ENCODE measurements at regions not wholly inside any gene's neighbourhood (a gene's known extent, or its start where the extent isn't known, plus 50 kb on each side); places are given as distances from the start of the nearest gene placed in this dataset.

GRCh38 chr20:60768216-60768615 is 483.8 kb upstream of the CDH4 start:
- CTCF ChIA-PET: no interaction called here
- Histone ChIP-seq H3K27me3 (ENCODE audit: control insufficient read depth, insufficient read depth, low read length) (no peaks in the 10 kb centered on the region), H3K4me3 (ENCODE audit: low read depth, low read length) (no peak overlapping the region)

GRCh38 chr20:60780388-60781025 is 471.6 kb upstream of the CDH4 start:
- H3K27me3 ChIP-seq (ENCODE audit: control insufficient read depth, insufficient read depth, low read length): no peaks in the 10 kb centered on the region
- TF ChIP-seq, protein P1, sequence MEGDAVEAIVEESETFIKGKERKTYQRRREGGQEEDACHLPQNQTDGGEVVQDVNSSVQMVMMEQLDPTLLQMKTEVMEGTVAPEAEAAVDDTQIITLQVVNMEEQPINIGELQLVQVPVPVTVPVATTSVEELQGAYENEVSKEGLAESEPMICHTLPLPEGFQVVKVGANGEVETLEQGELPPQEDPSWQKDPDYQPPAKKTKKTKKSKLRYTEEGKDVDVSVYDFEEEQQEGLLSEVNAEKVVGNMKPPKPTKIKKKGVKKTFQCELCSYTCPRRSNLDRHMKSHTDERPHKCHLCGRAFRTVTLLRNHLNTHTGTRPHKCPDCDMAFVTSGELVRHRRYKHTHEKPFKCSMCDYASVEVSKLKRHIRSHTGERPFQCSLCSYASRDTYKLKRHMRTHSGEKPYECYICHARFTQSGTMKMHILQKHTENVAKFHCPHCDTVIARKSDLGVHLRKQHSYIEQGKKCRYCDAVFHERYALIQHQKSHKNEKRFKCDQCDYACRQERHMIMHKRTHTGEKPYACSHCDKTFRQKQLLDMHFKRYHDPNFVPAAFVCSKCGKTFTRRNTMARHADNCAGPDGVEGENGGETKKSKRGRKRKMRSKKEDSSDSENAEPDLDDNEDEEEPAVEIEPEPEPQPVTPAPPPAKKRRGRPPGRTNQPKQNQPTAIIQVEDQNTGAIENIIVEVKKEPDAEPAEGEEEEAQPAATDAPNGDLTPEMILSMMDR (IDR thresholded peaks at IDR 0.05; ENCODE audit: insufficient read depth, low read depth, low read length): no peak
- no peaks in the 10 kb centered on the region for H3K36me3 ChIP-seq (ENCODE audit: control insufficient read depth, insufficient read depth, low read length)
- H3K4me3 ChIP-seq (ENCODE audit: low read depth, low read length): no peak overlapping the region
- no peak for DNase-seq (ENCODE audit: low read depth)
- ChIA-PET CTCF (interaction anchor here (0.8 kb wide), 1 partner anchor 9 kb away, joined by 4 read pairs; no protein-coding TSS in a partner anchor), POLR2A (no interaction called here)

More at GRCh38 chr20:60768216-60768615, 483.8 kb upstream of the CDH4 start:
- POLR2A ChIA-PET: no interaction called here
- no peaks in the 10 kb centered on the region for H3K36me3 ChIP-seq (ENCODE audit: control insufficient read depth, insufficient read depth, low read length)
- DNase-seq (ENCODE audit: low read depth): no peak
- TF ChIP-seq, protein P1 (IDR thresholded peaks at IDR 0.05; ENCODE audit: insufficient read depth, low read depth, low read length): no peak

DNA sequence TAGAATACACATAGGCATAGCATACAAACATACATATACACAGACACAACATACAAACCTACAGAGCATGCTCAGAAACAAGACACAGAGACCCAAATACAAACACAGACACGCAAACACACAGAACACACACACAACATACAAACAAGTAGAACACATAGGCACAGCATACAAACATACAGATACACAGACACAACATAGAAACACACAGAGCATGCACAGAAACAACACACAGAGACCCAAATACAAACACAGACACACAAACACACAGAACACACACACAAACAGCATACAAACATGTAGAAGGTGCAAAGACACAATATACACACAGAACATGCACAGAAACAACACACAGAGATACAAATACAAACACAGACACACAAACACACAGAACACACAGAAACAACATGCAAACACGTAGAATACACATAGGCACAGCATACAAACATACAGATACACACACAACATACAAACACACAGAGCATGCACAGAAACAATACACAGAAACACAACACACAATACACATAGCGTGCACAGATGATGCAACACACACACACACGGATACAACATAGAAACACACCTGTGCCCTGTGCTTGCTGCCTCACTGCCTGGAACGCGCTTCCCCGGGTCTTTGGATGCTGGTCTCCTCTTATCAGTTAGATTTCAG is 469.0 kb upstream of the CDH4 start:
- ChIA-PET POLR2A (no interaction called here), CTCF (no interaction called here)
- TF ChIP-seq, protein P1 (IDR thresholded peaks at IDR 0.05; ENCODE audit: insufficient read depth, low read depth, low read length): no peak
- Histone ChIP-seq H3K36me3 (ENCODE audit: control insufficient read depth, insufficient read depth, low read length) (no peaks in the 10 kb centered on the region), H3K4me3 (ENCODE audit: low read depth, low read length) (no peak overlapping the region), H3K27me3 (ENCODE audit: control insufficient read depth, insufficient read depth, low read length) (no peaks in the 10 kb centered on the region)
- no peak for DNase-seq (ENCODE audit: low read depth)

DNA sequence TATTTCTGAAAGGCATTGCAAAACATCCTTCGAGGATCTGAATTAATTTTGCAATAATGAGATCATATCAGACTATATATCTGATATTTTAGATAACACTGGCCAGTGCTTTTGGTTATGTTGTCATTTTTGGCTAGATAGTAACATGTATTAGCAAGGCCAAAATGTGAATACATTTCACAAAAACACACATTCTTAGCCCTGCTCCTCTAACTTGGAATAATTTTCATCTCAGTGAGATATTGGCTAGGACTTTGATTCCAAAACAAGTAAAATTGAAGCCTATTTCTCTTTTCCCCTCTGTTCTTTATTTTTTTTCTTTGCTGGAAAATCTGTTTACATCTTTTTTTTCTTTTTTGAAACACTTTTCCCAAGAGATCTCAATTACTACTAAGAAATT is 466.8 kb upstream of the CDH4 start:
- H3K27me3 ChIP-seq (ENCODE audit: control insufficient read depth, insufficient read depth, low read length): no peaks in the 10 kb centered on the region
- TF ChIP-seq, protein P1 (IDR thresholded peaks at IDR 0.05; ENCODE audit: insufficient read depth, low read depth, low read length): no peak

DNA sequence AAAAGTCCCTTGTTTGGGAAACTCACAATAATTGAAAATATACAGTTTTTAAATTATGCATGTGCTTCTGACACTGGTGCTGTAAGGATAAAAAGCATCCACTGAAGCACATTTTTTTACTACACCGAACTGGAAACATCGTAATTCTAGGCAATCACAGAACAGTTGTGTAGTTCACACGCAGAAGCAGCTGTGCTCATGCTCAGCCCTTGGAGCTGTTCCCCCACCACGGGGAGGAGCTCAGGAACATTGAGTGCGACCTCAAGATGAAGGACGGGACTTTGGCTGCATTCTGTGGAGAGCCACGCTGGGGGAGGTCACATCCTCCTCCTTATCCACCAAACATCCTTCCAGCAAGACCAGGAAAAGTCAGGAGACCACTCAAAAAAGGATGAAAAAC is 466.3 kb upstream of the CDH4 start:
- H3K36me3 ChIP-seq (ENCODE audit: control insufficient read depth, insufficient read depth, low read length): no peaks in the 10 kb centered on the region
- CTCF ChIA-PET: no interaction called here
- TF ChIP-seq, protein P1 (IDR thresholded peaks at IDR 0.05; ENCODE audit: insufficient read depth, low read depth, low read length): no peak
- POLR2A ChIA-PET: no interaction called here
- no peak overlapping the region for H3K4me3 ChIP-seq (ENCODE audit: low read depth, low read length)
- H3K27me3 ChIP-seq (ENCODE audit: control insufficient read depth, insufficient read depth, low read length): no peaks in the 10 kb centered on the region
- DNase-seq (ENCODE audit: low read depth): no peak

More for the DNA sequence above, 466.8 kb upstream of the CDH4 start:
- DNase-seq (ENCODE audit: low read depth): no peak
- ChIA-PET POLR2A (no interaction called here), CTCF (no interaction called here)
- H3K36me3 ChIP-seq (ENCODE audit: control insufficient read depth, insufficient read depth, low read length): no peaks in the 10 kb centered on the region
- H3K4me3 ChIP-seq (ENCODE audit: low read depth, low read length): no peak overlapping the region
